ENCODE measurements at regions not wholly inside any gene's neighbourhood (a gene's known extent, or its start where the extent isn't known, plus 50 kb on each side); places are given as distances from the start of the nearest gene placed in this dataset.
"Not testable (repeated sequence)": the region's sequence is repeated elsewhere in the genome, so short reads cannot be mapped to it uniquely, and the experiment has no call there.

DNA sequence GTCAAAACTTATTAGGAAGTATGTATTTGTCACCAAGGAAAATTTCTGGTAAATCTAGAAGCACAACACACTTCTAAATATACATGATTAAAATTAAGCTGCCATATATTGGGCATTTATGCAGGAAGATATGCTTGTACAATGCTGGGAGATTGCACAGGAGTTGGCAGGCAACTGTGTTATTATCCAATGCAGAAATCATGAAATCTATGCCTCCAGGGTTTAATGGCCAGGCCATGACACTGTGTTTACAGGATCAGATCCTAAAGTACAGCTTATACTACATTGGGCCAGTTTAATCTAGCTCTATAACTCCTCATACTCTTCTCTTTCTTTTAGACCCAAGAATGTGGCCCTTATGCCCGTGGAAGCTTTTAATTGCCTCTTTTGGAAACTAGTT lies 391.4 kb upstream of the DPH6 start:
- no peak for DNase-seq

DNA sequence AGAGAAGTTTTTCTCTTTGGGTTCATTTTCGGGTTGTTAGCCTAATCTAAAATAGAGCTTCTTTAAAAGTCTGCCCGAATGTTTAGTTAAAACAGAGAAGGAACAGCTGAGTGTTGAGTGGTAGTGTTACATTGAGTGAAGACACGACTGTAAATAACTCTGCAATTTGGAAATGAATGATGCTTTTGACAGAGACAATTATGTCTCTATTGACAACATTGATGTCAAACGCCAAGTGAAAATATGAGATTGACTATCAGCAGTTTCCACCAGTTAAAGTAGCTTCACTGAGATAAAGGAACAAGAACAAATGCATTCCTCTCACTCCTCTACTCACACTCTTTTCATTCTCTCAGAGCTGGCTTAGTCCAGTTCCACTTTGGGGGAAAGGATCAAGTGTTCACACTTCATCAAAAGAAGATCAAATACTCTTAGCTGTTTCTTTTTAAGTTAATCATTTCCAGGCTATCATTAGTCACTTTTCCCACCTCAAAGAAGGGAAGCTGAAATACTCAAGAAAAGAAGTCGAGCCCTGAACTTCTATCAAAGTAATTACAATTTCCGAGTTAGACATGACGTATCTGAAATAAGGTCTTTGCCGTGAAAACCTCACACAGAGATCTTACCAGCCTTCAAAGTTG lies 399.1 kb upstream of the DPH6 start:
- no peak for DNase-seq

DNA sequence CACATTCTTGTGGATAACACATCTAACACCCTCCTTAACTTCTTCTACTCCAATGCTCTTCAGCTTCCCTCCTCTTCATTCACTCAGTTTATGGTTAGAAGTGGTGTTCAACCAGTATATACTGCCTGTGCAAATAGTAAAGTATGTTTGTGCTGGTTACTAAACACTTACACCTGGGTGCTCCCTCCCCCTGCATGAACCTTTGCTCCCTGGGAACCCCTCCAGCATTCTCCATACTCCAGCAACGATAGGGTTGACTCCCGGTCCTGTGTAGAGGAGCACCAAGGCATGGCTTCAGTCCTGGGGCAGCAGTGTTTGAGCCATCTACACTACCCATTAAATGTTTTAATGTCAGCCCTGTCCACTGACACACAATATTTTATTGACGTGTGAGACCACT lies 407.5 kb upstream of the DPH6 start:
- DNase-seq, result no peak

DNA sequence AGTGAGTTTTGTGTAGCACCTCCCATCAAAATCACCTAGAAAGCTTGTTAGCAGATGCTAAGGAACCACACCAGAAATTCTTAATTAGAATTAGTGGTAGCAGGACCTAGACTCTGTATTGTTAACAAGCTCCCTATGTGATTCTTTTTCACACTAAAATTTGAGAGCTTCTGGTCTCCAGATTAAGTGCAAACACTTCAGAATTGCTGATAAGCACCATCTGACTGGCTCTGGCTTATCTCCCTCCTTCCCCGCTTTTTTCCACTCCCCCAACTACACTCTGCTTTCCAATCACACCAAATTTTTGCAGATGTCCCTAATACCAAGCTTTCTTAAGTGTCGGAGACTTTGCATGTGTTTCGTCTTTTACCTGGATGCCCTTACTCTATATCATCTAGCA lies 410.1 kb upstream of the DPH6 start:
- DNase-seq, result no peak

DNA sequence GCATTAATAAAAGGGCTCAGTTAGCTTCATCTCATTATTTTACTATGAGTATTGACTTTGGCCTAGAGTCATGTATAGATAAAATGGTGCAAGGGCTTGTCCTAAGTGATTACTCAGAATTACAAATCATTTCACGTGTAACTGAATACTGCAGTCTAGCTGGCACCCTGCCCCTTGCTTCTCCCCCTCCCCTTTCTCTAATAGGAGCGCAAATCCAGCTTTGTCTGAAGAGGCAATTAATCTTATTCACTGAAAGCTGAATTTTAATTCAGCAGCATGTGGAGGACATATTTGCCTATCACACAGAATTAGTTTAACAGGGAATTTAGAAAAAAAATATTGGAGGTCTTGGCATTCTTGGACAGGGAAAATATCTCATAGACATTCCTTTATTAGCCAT lies 412.1 kb upstream of the DPH6 start:
- DNase-seq, result peak; percentile 10

DNA sequence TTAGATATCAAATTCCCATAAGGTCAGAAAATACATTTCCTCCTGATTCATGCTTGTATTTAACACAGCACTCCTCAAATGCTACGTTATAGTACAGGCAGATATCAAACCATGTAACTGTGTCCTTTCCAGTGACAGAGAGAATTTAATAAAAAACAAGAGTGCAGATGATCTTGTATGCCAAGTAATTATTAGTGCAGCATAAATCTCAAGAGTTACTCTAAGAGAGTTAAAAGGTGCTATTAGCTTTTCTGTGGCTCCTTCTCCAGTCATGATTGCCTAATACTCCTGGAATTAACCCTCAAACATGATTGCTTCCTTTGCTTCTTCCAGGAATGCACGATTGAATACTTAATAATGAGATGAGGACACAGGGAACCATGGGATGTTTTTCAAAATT lies 413.0 kb upstream of the DPH6 start:
- DNase-seq, result no peak

DNA sequence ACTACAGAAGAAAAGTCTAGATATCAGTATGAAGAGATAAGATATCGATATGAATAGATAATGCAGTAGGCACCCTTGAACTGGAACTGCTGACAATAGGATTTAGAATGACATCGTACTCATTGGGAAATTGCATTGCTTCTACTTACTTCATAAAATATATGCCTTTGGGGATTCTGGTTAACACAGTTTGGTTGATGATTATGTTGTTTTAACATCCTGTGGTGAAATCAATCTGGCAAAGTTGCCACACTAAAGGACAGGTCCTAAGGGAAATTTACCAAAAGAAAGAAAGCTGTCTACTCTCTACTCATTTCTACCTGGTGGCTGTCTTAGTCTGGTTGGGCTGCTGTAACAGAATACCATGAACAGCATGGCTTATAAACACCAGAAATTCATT lies 417.4 kb upstream of the DPH6 start:
- no peak for DNase-seq

DNA sequence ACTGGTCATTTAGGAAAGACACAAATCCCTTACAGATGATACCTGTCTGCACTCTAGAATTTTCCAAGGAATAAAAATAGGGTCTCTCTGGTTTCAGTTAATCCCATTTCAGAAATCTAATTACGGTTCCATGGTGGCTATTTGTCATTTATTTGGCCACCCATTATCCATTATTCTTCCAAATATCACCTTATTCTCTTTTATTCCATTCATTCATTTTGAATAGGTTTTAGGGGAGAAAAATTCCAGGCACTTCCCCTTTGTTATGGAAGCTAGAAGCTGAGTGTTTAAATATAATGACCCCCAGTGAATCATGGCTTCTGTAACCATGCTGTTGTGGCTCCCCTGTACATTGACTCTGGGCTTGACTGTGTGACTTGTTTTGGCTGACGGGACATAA lies 420.8 kb upstream of the DPH6 start:
- DNase-seq, result no peak

DNA sequence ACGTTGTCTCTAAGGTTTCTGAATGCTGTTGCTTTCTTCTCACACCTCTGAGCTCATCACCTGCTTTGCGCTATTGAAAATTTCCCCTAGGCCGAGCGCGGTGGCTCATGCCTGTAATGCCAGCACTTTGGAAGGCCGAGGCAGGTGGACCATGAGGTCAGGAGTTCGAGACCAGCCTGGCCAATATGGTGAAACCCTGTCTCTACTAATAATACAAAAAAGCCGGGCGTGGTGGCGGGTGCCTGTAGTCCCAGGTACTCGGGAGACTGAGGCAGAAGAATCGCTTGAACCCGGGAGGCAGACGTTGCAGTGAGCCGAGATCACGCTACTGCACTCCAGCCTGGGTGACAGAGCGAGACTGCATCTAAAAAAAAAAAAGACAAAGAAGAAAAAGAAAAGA lies 422.0 kb upstream of the DPH6 start:
- not testable (repeated sequence) for DNase-seq

DNA sequence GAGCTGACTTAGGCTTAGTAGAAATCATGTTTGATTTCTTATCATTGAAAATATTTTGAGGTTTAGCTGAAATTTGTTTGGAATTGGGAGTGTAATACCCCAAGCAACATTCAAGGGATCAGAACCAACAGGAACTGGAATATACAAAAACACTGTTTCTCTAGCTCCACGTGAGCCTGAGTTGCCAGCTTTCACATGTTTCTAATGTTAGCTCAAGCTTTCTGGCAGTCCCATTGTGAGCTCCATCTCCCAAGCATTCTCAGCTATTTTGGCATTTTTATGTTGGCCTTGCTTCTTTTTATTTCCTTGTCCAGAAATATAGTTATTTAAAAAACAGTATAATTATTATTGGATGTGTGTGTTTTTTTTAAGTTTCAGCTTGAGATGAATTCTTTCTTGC lies 427.1 kb upstream of the DPH6 start:
- DNase-seq, result no peak

DNA sequence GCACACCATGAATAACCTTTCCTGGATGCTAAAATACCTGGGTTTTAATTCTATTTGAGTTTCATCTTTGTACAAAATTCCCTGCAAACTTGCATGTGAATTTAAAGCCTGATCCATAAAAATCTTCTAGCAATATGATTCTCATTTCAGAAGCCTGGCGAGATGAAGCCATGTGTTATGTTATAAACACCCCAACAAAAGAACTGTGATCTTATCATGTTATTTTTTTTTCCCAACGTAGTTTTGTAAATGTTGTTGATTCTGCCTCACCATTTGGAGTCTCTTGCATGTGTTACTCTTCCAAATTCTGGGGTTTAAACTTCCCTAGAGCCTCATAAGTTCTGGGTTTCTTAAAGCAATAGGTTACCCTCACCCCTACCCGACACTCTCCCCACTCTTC lies 428.1 kb upstream of the DPH6 start:
- no peak for DNase-seq

DNA sequence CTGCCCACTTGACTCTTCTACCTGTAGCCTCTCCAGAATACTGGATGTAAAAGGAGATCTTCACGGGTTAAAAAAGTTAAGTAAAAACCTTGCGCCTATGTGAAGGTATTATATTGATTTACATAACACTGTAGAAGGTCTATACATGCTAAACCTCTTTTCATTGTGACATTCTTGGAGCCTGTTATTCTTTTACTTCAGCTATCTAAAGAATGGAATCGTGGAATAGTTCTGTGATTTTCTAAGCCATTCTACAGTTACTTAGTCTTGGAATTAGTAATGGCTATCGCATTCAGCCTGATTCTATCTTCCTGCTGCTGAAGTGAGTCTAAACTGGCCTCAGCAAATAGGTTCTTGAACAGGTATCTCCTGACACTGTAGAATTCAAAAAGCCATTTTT lies 430.0 kb upstream of the DPH6 start:
- DNase-seq, result no peak

DNA sequence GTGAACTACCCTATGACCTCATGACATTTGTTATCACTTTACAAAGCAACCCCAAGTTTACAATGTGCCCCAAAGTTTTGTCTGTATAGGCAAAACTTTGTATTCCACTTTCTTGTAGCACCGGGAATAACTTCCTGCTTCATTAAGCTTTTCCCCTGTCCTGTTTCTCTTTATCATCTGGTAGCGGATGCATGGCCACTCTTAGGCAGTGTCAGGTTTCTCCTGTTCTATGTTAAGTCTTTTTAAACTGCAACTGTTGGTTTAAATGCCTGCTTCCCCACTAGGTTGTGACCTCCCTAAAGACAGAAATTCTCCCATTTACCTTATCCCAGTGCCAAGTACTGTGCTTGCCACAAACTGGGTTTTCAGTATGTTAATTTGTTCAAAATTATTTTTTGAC lies 433.6 kb upstream of the DPH6 start:
- DNase-seq, result no peak

DNA sequence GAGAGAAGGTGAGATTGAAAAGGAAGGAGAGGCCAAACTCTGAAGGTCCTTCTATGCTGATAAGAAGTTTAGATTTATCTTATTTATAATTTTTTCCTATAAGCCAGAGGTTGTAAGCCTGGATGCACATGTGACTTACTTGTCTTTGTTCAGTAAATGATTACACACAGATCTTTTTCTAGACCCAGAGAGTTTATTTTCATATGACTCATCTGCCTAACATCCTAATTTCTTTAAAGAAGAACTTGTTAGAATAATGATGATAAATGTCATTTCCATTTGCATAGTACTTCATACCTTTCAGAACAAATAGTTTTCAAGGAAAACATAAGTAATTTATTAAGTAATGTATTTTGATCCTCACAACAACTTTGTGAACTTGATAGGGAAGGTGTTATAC lies 434.8 kb upstream of the DPH6 start:
- no peak for DNase-seq

DNA sequence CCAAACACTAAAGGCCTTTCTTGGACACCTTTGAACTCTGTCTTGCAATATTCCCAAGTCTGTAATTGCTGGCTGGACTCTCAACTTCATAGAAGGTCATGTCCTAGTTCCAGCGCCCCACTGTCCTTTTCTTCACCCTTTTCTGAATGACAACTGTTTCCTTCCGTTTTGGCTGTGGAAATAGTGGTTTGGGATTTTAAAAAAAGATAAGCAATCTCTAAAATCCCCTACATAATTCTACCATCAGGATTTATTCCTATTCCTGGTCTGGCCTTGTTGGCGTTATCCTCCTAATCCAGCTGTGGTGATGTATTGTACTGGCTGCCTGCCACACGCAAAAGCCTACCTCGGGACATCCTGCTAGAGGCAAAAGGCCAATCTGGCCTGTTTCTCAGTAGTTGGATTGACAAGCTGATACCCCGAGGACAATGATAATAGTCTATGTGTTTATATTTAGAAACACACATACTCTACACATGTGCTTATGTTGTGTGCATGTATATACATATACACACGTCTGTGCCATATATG lies 440.3 kb upstream of the DPH6 start:
- DNase-seq, result no peak

DNA sequence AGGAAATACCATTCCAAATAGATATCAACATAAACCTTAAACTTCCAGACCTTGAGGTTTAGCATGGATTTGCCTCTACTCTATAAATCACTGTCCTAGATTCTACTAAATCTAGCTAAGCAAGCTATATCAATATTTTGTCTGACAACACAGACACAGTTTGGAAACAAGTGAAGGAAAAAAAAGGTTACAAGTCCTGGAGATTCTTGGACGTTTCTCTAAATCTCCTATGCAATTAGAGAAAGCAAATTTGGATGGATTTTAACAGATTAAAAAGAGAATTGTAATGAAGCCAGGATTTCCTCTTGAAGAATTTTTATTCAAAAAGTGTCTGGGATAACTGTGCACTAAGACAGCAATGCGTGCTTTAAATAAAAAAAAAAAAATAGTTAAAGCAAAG lies 441.1 kb upstream of the DPH6 start:
- DNase-seq, result no peak

DNA sequence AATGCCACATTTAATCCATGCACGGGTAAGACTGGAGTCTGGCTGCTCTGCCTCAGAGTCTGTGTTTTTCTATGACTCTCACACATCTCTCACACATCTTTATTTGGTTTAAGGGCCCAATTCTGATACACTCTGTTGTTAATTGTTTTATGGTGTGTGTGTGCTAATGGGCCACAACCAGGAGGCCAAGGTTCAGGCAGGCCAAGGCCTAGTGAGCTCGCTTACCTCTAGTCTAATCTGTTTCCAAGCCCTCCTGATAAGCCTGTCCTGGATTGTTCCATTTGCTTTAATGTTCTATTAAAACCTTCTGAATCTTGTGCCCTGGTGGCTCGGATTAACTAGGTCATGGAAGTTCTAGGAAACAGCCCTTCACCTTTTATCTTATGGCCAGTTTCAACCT lies 445.4 kb upstream of the DPH6 start:
- DNase-seq, result no peak

DNA sequence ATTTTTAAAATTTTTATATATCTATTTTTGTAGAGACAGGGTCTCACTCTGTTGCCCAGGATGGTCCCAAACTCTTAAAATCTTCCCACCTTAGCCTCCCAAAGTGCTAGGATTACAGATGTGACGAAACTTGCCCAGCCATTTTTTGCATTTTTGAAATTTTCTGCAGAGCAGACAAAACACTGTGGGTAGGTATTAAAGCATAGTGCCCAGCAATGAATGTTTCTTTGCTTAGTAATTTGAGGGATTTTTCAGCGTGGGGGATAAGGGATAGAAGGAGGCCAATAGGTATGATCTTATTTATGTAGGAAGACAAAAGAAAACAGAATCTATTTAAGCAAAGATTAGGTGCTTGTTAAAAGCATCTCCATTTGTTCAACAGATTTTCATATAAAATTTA lies 446.8 kb upstream of the DPH6 start:
- no peak for DNase-seq

DNA sequence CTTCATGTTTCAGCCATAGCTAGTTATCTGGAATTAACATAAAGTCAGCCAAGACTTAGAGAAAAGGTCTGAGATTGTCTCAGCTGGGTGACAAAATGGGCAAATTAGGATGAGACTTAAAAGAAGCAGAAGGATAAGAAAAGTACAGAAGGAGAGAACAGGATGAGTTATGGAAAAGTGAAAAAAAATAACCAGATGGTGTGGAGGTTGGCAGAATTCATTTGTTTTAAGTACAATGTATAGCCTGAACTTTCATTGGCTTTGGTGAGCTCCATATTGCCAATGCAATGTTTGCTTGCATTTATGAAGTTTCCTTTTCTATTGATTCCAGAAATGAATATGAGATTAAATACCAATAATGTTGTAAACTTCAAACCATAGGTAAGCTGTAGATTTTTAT lies 447.2 kb upstream of the DPH6 start:
- DNase-seq, result no peak

DNA sequence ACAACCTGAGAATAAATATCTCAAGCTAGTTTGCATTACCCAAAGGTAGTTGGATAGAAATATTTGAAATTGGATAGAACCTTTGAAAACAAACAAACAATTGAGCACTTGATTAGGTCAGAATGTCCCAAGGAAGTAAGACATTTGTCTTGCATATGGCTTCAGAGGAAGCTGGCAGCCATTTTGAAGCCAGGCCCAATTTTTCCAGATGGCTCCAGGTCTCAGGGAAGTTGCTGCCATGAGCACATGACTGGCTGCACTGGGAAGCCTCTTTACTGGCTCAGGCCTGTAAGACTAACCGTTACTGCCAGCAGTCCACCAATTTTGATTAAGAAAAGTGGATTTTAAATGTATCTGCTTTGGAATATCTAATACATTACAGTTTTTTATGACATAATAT lies 448.9 kb upstream of the DPH6 start:
- DNase-seq, result no peak

DNA sequence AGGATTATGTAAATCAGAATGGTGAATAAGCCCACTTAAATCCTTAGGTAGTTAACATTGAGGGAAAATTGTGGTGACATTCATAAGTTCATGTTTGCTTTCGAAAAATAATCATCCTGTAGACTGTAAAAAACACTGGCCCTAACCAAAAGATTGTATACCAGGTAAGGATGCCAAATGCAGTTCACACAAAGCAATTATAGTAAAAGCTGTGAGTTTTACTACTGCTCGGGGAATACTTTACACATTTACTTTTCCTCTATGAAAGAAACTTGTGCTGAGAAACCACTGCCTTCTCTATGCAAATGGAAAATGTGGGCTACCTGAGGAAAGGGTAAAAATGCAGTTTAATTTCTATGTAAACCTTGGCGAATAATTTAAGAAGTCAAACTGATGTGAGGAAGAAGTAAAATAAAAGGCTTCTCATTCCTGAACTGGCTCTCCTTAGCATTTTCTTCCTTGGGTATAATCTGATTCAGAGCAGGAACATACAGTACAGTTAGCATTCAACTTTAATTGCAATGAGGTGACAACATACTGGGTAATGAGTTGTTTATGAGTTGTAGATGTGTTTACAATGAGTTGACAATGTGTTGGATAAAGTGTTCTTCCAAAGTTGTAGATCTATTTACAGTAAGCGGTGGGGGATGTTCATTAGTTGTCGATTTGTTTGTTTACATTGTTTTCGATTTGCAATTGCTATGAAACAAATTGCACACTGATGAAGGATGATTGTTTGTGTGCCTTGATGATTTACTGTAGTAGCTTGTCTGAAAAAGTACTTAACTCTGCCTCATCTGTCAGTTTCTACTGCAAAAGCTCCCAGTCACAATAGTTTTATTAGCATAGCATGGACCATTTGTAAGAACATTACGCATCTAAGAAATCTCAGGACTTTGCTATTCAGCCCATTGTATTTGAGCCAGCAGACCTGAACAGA lies 453.0 kb upstream of the DPH6 start:
- DNase-seq, result no peak

DNA sequence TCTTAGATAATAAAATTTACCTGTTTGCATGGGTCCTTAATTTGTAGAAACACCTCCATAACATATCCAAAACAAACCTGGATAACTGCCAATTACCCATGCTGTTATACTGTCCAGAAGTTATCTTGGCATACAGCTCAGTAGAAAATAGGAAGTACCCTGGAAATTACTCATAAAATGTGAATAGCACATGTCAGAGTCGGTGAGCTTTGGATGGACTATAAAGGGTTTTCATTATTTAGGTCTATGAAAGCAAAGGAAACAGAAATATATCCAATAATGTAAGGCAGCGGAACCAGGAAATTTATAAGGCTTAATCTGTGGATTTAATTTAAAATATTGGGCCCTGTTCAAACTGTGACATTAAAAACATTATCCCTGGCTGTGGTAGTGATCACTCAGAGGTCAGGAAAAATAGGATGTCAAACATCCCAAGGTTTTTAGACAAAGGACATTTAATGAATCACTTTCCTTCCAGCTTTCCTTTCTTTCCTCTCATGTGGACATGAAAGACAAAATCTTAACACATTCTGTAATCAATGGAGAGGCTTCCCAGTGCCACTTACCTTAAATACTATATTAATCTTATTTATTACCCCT lies 459.0 kb upstream of the DPH6 start:
- no peak for DNase-seq

DNA sequence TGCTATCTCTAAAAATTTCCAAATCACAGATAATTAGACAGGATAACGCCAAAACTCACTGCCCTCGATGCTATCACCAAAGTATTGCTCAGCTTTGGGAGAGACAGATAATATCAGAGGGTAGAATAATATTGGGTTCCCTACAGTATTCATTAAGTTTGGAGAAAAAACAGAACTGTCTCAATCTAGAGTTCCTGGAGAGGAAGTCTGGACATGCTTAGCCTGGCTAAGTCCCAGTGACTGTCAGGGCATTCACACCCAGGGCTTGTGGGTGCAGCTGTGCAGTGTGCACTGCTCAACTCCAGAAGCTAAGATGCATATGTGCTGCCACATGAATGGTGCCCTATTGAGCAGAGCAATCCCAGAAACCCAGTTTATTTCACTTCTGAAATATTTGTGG lies 459.6 kb upstream of the DPH6 start:
- no peak for DNase-seq

DNA sequence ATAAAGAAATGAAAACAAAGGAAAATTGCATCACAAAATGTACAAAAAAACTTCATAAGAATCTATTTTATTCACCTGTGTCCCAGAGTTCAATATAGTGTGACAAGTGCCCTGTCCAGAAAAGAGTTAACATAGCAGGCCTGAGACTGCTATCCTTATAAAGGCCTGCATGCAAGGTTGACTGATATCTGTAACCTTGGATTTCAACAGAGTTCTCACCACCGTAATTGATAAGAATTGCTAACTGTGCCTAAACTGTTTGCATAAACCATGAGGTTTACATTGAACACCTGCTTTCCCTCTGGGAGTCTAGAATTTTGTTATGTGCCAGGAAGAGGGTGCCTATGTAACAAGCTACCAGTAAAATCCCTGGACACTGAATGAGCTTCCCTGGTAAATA lies 461.7 kb upstream of the DPH6 start:
- no peak for DNase-seq

Data from NCI-H1092 (cell line).